ENCODE measurements at regions not wholly inside any gene's neighbourhood (a gene's known extent, or its start where the extent isn't known, plus 50 kb on each side); places are given as distances from the start of the nearest gene placed in this dataset.

DNA sequence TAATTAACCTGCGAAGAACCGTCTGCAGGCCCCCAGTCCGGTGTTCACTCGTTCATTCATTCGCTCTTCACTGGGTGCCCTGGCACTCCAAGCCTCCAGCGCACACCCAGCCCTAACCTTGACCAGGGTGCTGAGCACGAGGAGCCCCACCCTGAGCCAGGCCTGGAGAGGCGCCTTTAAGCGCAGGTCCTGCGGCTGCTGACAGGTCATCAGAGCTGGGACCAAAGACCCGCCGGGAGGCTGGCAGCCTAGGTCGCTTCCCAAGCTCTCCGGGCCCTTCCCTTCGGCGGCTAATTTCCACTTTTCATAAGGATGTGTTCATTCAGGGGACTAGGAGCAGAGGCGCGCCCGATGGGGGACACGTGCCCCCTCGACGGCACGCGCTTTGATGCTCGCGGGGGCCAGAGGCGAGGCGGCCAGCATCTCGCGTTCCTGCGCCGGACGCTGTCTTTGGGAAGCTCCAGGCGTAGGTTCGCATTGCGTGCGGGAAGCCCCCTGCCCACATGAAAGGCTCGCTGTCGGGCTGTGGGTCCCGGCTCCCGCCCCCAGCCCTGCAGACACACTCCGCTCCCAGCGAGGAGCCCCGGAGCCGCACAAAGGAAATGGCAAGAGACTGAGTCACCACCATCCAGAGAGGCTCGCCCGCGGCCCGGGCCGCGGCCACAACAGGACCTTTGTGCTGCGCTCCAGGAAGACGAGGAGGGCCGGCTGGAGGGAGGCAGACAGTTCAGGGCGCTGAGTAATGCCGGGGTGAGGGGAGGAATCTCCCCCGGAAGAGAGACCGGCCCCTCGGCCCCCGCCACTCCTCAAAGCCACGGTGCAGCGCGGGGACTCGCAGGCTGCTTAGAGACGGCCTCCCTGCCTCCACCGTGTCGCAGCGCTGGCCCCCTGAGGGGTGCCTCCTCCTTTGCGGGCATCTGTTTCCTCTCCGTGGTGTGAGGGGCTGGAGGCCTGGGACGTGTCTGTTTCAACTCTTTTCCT, 266.4 kb upstream of the HES1 start (continued):
- TF ChIP-seq CHD7 (IDR thresholded peaks at IDR 0.05; ENCODE audit: insufficient replicate concordance, low read length) (no peak), CBX5 (IDR thresholded peaks at IDR 0.05; ENCODE audit: low read depth, low read length) (no peak), CEBPB (IDR thresholded peaks at IDR 0.05; ENCODE audit: low read depth, low read length) (no peak), ASH2L (IDR thresholded peaks at IDR 0.05; ENCODE audit: low read length) (peak; percentile 44), SP4 (IDR thresholded peaks at IDR 0.05; ENCODE audit: low read length) (no peak), SUZ12 (IDR thresholded peaks at IDR 0.05; ENCODE audit: low read length) (no peak; the same call in 1 of the 2 replicates), EZH2 (IDR thresholded peaks at IDR 0.05; ENCODE audit: low read depth, low read length, severe bottlenecking) (peak; percentile 56), CHD2 (IDR thresholded peaks at IDR 0.05; ENCODE audit: low read length) (no peak), GABPA (IDR thresholded peaks at IDR 0.05; ENCODE audit: borderline replicate concordance, insufficient read depth, low read length) (peak; percentile 11; the same call in 1 of the 2 replicates), HDAC2 (IDR thresholded peaks at IDR 0.05; ENCODE audit: borderline replicate concordance in 1 of 2, low read depth in 2 of 2, low read length in 2 of 2) (no peak)

All from H1 (cell line).